NCI-H187 treated with DMSO at 0.1 percent for 48 hours (cell line): ENCODE measurements at regions not wholly inside any gene's neighbourhood (a gene's known extent, or its start where the extent isn't known, plus 50 kb on each side); places are given as distances from the start of the nearest gene placed in this dataset.

Experiments used
- DNase-seq: peaks from one replicate; lab custom pipeline; 2025; lab: John Stamatoyannopoulos, UW

DNA sequence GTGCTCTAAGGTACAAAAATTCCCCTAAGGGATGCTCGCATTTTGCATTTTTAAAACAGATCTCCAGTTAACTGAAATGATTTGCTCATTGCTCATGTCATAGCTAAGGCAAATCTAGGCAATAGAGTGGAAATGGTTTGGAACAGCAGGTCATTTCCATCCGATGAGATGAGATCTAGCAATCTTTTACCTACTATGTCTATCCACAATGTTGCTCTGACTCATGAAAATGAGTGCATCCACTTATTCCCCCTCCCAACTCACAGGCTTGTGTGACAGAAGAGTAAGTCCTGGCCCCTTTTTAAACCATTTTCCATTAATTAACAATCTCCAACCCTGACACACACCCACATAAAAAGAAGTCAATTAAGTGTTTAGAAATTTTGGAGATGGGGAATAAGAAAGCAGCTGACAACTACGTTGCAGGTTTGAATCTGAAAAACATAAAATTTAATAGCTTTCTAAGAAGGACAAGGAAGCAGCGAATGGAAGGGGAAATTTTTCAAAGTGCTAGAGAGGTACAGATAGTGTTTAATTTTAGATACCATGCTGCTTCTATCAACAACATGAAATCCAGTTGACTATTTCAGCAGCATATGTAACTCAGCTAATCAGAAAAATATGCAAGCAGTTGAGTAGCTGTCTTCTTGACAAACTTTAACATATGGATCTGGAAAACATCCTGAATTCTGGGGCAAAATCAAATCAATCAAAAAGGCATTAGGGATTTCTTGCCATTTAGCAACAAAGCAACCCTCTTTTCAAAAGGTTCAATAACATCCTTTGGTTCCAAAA is 112.0 kb downstream of the TMCO5A start:
- DNase-seq = no peak

DNA sequence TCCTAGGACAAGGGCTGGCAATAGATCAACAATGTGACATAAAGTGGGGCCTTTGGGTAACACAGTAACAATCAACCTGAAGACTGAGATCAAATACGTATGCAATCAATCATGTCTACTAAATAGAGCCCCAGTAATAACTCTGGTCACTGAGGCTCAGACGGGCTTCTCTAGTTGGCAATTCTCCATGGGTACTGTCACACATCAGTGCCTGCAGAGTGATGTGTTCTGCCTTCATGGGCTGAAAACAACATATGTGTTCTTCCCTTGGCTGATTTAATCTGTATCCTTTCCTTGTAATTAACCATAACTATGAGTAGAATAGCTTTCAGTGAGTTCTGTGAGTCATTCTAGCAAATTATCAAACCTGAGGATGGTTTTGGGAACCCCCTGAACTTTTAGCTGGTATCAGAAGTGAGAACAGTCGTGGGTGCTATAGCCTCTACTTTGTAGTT is 113.6 kb downstream of the TMCO5A start:
- DNase-seq = no peak

DNA sequence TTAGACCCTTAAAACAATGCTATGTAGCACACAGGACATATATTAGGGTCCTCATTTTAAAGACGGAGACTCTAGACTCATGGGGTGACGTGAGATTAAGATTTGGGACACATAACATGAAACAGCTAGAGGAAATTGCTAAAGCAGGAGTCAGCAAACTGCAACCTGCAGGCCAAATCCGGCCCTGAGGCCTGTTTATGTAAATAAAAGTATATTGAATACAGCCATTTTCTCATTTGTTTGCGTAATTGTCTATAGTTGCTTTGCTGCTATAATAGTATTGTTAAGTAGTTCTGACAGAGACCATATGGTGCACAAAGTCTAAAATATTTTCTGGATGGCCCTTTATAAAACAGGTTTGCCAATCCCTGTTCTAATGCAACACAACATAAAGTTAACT is 115.5 kb downstream of the TMCO5A start:
- no peak for DNase-seq

DNA sequence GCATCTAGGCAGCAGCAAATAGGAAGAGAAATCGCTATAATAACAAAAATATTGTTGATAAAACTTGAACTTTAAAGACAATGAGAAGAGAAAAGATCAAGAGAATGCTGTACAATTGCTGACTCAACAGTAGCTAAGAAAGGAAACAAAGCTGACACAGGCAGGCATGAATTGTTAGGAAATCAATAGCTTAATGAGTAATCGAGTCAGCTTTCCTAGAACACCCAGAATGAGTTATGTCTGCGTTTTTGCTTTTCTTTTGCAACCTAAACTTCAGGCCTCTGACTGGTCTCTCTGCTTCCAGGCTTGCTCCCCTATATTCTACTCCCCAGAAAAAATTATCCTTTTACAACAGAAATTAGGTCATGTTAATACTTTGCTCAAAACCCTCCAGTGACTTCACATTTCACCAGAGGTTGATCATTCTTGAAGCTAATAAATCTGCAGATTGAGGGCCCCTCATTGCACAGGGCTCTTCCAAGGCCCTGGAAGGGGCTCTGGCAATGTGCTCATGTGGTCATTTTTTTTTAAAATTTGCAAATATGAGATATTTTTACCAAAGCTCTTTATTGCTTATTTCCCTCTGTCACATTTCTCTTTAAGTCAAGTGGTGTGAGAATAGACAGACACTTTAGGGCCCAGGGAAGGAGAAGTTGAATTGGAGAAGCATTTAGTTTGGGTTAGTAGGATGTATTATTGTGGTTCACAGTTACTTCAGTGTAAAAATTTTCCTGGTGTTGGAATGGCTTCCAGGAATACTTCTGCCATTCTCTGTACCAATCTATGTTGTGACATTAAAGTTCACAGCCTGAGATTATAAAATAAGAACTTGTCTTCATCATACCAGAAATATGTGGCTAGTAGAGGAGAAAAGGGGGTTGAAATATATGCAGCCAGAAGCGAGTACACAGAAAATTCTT is 116.3 kb downstream of the TMCO5A start:
- no peak for DNase-seq

DNA sequence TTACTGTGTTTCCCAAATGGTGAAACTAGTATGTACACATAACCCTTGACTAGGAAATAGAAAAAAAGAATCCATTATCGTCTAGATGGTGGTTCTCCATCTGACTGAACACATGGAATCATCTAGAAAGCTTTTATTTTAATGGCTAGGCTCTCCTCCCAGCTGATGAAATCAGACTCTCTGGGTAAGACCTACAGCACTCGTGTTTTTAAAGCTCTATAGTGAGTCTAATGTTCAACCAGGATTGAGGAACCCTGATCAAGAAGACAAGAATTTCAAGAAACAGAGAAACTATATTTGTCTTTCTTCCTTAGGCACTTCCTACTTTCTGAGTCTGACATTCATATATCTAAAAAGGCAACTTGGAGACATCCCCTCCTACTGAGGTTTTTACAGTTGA is 118.8 kb downstream of the TMCO5A start:
- no peak for DNase-seq

DNA sequence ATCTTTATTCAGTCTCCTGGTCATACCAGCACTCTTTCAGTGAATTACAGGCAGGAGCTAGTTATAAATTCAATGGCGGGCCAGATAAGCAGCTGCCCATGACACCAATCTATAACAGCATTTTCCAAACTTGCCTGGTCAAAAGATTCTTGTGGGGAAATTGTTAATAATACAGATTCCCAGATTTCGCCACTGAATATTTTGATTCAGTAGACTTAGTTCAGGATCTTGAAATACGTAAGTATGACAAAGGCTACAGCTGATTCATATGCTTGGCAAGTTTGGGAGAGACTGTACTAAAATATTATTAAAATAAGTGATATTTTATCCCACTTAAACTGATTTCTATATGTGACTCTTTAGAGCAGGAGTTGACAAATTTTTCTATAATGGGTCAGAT is 119.3 kb downstream of the TMCO5A start:
- DNase-seq = no peak

DNA sequence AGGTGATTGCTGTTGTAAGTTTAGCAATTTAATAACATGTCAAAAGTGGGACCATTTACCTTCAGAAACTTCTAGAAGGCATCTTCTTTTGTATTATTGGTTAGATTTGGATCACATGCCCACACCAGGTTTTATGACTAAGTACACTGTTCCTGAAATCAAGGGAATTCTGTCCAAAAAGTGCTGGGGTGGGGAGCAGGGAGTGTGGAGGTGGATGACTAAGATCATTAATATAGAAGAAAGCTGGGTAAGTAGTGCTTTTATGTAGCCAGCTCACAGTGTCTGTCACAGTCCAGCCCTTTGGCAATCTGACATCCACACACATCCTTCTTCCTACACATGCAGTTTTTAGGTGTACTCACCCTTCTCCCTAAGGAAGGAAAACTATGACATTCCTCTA is 120.0 kb downstream of the TMCO5A start:
- DNase-seq = no peak

DNA sequence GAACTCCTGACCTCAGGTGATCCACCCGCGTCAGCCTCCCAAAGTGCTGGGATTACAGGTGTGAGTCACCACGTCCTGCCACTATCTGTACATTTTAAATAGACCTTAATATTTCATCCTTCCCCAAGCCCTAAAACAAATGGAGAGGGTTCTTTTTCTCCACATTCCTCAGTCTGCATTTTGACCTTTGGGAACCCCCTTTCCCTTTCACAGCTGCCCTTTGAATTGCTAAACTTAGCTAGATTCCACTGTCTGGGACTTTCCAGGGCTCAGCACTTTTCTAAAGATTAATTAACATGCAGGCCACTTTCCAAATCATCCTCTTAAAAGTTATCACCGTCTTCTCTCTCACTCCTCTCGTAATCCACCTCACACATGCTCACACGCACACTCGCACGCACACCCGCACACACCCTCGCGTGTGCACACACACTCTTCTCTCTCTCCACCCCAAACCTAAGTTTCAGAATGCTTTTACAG is 124.2 kb downstream of the TMCO5A start:
- no peak for DNase-seq

DNA sequence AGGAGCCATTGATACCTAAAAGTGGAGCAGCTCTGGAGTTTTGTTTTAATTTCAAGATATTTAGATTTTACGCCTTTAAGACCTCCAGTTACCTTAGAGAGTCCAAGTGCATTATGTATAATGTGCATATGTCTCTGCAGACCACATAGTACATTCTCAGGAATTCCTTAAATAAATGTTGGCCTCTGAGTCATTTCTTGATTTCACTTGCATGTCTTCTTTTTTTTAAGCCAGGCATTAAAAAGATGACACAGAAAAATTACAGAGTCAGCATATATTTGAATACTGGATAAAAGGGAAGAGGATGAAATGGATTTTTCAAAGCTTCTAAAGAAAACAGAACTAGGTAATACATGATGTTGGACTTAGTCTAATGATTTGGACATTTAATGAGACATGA is 125.2 kb downstream of the TMCO5A start:
- DNase-seq = no peak

DNA sequence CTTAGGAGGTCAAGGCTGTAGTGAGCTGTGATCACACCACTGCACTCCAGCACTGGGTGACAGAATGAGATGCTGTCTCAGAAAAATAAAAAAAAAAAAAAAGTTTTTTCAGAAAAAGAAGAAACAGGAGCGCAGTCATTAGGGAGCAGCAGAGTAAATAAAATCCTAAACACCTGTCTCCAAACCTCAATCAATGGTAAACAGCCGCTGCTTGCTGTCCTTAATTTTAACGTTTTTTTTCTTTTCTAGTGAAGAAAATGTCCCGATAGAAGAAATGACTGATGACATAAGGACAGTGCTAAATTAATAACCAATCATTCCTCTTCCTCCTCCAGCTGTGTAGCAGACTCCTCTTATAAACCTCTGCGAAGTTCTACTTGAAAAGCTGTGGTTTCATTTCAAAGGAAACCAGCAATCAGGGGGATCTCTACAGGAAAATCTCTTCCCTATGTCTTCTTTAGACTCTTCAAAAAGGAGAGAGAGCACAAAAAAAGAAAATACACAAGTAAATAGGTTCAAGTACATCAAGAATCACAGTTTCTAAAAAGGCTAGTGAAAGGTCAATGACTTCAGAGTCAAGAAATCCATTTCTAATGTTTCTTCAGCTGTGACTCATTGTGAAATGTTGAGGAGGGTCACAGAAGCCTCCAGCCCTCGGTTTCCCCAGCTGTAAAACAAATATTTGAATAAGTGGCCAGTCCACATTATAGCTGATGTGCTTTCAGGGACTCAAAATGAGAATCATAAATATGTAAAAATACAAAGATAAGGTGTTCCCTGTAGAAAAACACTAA is 127.6 kb downstream of the TMCO5A start:
- DNase-seq = no peak

DNA sequence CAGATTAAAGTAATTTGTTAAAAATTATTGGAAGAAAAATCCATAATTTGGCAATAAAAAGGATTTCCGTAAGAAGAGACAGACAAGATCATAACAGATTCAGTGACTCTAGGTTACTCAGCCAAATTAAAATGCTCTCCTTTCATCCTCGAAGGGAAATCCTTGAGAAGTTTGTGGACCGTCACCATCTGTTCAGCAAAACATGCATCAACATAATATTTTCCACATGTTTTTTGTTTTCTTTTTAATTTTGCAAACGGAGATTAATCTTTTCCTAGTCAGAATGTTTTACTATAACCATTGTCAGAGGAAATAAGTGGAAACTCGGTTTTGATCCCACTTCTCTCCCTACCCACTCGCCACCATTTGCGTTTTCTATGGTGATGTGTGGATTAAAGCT is 128.3 kb downstream of the TMCO5A start:
- no peak for DNase-seq

DNA sequence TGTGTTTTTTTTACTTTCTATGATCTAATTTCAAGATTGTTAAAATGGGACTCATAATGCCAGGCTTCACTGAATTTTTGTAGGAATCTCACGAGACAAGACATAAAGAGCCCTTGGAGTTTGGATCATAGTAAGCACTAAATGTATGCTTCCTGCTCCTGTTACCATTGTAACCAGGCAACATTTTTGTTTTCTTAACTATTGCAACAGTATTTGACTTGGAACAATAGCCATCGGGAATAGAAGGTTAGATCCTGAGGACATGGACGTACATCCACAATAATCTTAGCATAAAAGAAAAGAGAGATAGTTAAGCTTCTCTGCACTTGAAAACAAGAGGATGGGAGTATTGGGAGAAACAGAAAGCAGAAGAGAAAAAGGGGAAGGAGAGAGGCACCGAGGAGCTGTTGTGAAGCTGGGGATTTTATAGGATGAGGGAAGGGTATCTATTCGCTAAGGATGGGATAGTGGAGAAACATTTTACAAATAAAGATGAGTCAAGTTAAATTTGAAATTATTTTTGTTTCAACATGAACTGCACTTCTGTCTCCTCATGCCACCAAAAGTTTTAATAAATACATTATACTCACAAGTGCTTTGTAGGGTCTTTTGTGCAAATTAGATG is 131.4 kb downstream of the TMCO5A start:
- no peak for DNase-seq

DNA sequence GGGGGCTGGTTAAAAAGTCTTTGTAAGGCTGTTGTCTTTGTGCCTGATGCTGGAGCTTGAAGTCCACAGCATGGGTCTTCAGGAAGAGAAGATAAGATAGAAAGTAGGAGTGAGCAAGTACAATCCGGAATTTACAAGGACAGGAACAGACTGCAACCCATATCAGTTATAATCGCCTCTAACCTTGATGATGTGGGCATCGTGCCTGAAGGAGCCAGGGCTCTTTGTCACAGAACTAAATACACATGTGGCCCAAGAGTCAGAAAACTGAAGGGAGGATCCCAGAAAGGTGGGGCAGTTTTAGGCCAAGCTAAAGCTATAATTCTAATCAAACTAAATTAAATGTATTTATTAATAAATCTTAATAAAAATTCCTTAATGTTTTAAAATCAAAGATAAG is 132.2 kb downstream of the TMCO5A start:
- DNase-seq = no peak

DNA sequence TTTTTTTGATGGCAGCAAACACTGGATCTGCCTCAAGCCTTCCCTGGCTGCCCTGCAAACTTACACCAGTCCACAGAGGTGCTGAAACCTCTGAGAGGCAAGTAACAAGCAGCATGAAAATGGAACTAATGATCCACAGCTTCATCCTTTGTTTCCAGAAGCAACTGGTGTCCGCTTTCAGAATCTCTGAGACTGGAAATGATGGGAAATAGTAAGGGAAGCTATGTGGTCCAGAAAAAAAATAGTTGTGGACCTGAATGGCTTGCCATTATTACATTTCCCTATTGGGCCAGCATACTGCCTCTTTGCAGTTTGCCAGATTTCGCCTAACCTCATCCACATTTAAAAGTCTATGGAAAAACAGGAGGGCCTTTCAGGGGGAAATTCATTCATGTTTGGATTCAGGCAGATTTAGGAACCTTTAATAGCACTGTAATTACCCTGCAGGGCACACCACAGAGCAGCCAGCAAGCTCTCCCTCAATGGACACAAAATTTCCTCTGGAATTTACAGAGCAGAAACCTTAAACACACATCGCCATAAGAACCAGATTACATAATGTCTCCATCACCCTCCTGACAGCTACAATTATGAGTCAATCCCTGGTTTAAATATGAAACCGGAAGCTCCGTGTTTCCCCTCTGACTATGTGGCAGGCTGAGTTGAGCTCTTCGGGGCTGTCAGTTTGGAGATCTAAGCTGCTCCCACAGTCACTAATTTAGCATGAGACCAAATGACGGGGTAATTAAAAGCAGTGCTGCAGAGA is 134.4 kb downstream of the TMCO5A start:
- DNase-seq = no peak

DNA sequence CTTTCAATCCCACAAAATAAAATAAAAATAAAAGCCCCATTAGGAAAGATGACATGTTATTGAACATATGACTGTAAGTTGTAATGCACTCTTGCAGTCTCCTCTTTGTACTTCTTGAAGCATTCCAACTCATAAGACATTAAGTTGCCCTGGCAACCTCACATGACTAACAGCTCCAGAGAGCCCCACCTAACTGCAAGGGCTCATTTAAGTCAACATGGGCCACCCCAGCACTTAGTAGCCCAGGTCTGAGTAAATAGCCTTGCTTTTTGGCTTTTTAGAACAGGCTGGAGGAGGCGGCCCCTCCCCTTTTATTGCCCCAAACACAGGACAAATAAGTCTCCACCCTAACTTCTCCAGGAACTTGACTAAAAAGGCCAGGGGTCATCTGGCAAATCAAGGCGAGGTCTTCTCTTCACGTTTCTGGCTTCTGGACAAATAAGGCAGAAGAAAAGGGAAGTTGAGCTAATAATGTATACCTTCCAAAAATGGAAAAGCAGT is 135.1 kb downstream of the TMCO5A start:
- no peak for DNase-seq

DNA sequence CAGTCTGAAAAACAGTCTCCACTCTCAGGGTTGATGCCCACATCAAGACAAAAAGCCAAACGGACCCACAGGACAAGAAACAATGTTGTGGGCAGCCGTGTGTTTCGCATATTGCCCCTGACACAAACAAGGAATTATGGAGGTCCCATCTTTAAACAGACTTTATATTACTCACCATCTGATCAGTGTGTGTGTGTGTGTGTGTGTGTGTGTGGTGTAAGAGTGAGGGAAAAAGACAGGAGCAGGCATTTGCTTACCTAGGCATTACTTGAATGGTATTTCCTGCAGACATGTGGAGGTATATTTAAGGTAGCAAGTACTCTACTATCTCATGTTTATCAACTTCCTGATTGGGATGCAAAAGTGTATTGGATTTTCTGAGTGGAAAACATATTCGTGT is 136.3 kb downstream of the TMCO5A start:
- DNase-seq = no peak

DNA sequence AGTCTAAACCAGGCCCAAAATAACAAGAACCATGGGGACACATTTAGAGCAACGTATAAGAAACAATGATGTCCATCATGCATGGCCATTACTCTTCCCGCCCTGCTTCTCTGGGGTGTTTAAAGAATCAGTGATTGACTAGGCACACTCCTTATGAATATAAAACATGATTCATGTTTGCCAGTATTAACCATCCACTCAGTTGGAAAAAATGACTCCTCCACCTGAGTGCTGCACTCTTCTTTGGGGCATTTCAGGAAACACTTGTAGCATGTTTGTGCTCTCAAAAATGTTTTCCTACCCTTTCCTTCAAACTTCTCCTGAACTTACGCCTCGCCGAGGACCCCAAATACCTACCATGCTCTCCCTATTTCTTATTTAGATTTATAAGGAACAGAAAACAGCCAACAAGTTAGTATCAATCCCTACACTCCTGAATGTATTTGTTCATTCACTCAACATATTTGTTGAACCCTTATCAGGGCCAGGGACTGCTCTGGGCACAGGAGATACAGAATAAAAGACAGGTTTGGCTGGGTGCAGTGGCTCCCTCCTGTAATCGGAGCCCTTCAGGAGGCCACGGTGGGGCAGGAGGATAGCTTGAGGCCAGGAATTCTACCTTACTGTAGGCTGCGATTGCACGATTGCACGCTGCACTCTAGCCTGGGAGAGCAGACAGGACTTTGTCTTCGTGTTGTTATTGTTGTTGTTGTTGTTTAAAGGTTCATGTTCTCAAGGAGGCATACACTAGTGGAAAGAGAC is 137.0 kb downstream of the TMCO5A start:
- no peak for DNase-seq

DNA sequence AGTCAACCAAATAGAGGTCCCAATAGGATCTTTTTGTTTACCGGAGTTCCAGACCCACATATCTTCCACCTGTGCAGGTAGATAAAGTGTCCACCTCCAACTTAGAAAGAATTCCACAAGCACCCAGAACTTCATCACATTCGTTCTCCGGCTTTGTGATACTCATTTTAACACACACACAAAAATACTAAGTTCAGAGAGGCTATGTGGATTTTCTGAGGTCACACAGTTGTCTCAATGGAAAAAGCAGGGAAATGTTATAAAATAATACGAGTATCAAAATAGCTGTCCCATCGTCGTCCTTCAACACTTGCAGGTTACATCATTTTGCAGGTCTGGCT is 137.5 kb downstream of the TMCO5A start:
- DNase-seq = no peak

DNA sequence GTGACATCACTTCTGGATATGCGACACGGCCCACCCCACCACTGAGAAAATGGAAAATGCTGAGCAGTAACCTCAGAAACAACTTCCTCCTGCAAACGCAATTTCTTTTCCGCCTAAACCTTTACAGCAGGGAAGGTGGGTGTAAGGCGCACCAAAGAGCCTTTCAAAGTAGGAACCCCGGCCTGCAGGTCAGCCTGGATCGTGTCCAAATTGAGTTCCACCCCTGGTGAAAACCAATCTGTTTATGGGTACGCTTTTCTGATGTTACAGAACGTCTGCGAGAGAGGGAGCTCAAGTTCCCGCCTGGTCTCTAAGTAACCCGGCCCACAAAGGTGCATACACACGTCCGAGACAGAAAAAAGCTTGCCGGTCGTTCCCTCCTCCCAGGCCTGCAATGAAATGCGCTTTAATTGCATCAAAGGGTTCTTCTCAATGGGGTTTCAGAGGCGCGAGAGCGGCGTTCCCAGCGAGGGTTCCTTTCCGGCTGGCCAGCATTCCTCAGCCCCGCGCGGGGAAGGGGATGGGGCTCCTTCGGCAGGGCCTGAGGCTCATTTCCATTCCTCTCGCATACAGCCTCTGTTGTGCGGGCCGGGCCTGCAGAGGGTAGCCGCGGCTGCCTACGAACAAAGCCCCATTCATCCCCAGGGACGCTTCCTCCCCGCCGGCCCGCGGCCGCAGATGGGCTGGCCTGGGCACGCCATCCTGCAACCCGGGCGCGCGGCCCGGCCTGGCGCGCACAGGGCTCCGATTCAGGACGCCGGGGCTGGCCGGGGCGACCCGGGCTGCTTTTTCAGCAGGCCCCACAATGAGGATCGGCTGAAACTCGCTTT is 138.1 kb downstream of the TMCO5A start:
- DNase-seq = peak; percentile 4
